ES-I3 (cell line): ENCODE measurements at regions not wholly inside any gene's neighbourhood (a gene's known extent, or its start where the extent isn't known, plus 50 kb on each side); places are given as distances from the start of the nearest gene placed in this dataset.

Experiments
- H3K36me3 ChIP-seq: 2 replicates; pipeline ENCODE4 v1.6.1; 2013; ENCODE audit warnings: mild to moderate bottlenecking, low read length, control low read depth, moderate library complexity; ENCODE audit not compliant: insufficient read depth
- H3K4me1 ChIP-seq: 2 replicates; pipeline ENCODE4 v1.6.1; 2013; ENCODE audit warnings: mild to moderate bottlenecking, control low read depth, low read length; ENCODE audit not compliant: insufficient read depth
- H3K9ac ChIP-seq: 2 replicates; pipeline ENCODE4 v1.6.1; 2013; ENCODE audit warnings: low read depth, mild to moderate bottlenecking, low read length, moderate library complexity
- H3K9me3 ChIP-seq: 2 replicates; pipeline ENCODE4 v1.6.1; 2013; ENCODE audit warnings: mild to moderate bottlenecking, low read length, moderate library complexity; ENCODE audit not compliant: control insufficient read depth, insufficient read depth

DNA sequence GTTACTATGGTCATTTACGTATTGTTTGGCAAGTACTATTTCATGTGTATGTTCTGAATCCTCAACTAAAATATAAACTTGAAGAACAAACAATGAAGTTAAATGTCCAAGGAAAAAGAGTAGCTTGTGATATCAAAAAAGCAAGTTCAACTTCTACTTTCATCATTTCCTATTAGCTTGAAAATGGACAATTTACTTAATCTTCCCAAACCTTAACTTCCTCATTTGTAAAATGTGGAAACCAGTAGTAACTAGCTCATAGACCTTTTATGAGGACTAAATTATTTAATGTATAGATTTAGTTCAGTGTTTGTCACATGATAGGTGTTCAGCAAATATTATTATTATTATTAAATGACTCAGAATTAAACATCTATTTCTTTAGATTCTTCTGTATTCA is 276.8 kb upstream of the TET2 start:
- no peaks in the 10 kb centered on the region for H3K4me1 ChIP-seq
- H3K9me3 ChIP-seq = no peaks in the 10 kb centered on the region
- no peaks in the 10 kb centered on the region for H3K36me3 ChIP-seq
- H3K9ac ChIP-seq = no peak overlapping the region

DNA sequence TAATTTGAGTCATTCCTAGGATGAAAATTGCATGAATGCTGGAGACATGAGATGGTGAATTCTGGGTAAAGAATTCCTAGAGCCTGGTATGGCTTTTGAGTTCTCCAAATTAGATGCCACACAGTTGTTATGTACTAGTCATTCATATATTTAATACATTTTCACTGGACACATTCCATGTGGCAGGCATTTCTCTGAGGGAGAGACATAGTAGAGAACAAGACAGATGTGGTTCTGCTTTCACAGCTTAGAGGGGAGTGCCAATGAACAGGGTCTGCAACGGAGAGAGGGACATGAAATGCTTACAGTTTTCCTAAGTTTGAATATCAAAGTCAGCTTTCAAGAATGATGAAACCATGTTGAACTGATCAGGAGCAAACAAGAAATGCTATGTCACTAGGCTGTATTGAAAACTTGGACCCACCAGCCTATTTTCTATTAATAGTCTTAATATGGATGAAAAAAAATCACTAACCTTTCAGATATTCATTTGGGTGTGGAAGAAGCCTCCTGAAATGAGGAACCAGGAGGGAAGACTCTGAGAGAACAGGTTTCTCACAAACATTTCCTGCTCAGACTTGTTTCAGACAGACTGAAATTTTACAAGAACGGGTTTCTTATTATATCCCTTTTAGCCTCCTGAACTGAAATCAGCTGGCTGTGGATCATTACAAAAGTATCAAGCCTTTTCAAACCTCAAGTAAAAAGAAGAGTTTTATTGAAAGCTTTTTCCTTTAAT is 276.0 kb upstream of the TET2 start:
- Histone ChIP-seq H3K9ac (no peak overlapping the region), H3K4me1 (no peaks in the 10 kb centered on the region), H3K9me3 (no peaks in the 10 kb centered on the region), H3K36me3 (no peaks in the 10 kb centered on the region)

DNA sequence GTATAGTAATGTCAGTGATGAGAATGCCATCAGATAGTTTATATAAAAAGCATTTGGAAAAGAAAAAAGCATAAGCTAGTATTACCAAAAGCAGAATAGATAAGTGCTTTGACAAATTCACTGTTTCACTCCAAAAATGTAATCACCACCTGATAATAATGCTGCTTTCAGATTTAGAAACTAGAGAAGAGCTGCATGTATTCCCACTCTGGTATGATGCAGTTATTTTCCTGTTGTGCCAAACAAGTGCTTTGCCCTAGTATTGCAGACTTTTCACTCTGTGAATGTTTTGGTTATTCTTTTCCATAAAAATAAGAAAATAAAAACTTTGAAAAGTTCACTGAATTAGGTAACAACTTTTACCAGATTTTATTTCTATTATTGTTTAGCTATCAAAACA is 267.7 kb upstream of the TET2 start:
- H3K9me3 ChIP-seq = no peaks in the 10 kb centered on the region
- no peak overlapping the region for H3K9ac ChIP-seq
- H3K4me1 ChIP-seq = no peaks in the 10 kb centered on the region
- H3K36me3 ChIP-seq = no peaks in the 10 kb centered on the region

GRCh38 chr4:104879367-104879766 is 267.3 kb upstream of the TET2 start:
- Histone ChIP-seq H3K9ac (no peak overlapping the region), H3K4me1 (no peaks in the 10 kb centered on the region), H3K36me3 (no peaks in the 10 kb centered on the region), H3K9me3 (no peaks in the 10 kb centered on the region)

DNA sequence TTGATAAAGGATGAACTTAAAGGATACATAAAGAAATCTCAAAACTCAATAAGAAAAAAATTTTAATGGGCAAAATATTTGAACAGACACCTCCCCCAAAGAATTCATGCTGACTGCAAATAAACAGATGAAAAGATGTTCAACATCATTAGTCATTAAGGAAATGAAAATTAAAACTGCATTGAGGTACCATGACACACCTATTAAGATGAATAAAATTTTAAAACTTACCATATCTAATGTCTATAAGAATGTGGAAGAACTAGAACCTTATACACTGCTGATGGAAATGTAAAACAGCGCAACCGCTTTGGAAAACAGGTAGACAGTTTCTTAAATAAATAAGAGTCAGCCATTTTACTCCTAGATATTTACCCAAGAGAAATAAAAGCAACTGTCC is 266.8 kb upstream of the TET2 start:
- no peaks in the 10 kb centered on the region for H3K36me3 ChIP-seq
- H3K9me3 ChIP-seq = no peaks in the 10 kb centered on the region
- H3K4me1 ChIP-seq = no peaks in the 10 kb centered on the region
- no peak overlapping the region for H3K9ac ChIP-seq

- Histone ChIP-seq H3K36me3 (no peaks in the 10 kb centered on the region), H3K9me3 (no peaks in the 10 kb centered on the region), H3K9ac (no peak overlapping the region), H3K4me1 (no peaks in the 10 kb centered on the region)
Observed at GRCh38 chr4:104881136-104881886, 265.4 kb upstream of the TET2 start.

- no peaks in the 10 kb centered on the region for H3K4me1 ChIP-seq
- H3K36me3 ChIP-seq = no peaks in the 10 kb centered on the region
- no peak overlapping the region for H3K9ac ChIP-seq
- H3K9me3 ChIP-seq = no peaks in the 10 kb centered on the region
Observed at GRCh38 chr4:104890598-104891275, 255.9 kb upstream of the TET2 start.

- H3K36me3 ChIP-seq = no peaks in the 10 kb centered on the region
- no peaks in the 10 kb centered on the region for H3K4me1 ChIP-seq
- H3K9me3 ChIP-seq = no peaks in the 10 kb centered on the region
- no peak overlapping the region for H3K9ac ChIP-seq
Observed at GRCh38 chr4:104896660-104897645, 249.7 kb upstream of the TET2 start.

GRCh38 chr4:104899863-104900262 is 246.8 kb upstream of the TET2 start:
- Histone ChIP-seq H3K9ac (no peak overlapping the region), H3K9me3 (no peaks in the 10 kb centered on the region), H3K36me3 (no peaks in the 10 kb centered on the region), H3K4me1 (no peaks in the 10 kb centered on the region)

- Histone ChIP-seq H3K36me3 (no peaks in the 10 kb centered on the region), H3K9me3 (no peaks in the 10 kb centered on the region), H3K4me1 (no peaks in the 10 kb centered on the region), H3K9ac (no peak overlapping the region)
Observed at GRCh38 chr4:104901438-104901837, 245.2 kb upstream of the TET2 start.

- Histone ChIP-seq H3K36me3 (no peaks in the 10 kb centered on the region), H3K9me3 (no peaks in the 10 kb centered on the region), H3K4me1 (no peaks in the 10 kb centered on the region), H3K9ac (no peak overlapping the region)
Observed at GRCh38 chr4:104901961-104902605, 244.6 kb upstream of the TET2 start.

DNA sequence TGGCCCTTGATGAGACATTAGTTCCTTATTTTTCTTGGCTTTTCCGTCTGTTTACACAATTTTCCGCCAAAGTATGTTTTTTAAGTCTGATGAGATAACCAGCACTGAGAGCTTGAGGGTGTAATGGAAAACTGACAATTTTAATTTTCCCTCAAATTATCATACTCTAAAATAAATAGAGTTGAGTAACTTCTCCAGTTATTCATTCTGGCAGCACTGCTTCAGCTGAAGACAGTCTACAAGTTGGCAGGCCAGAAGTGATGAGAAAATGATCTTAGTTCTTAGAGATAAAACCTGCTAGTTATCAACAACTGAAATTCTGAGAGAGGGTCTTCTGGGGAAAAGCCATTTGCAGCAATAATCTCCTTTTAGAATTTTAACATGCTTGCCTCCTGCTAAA is 241.6 kb upstream of the TET2 start:
- no peaks in the 10 kb centered on the region for H3K9me3 ChIP-seq
- no peaks in the 10 kb centered on the region for H3K4me1 ChIP-seq
- H3K36me3 ChIP-seq = no peaks in the 10 kb centered on the region
- H3K9ac ChIP-seq = no peak overlapping the region

DNA sequence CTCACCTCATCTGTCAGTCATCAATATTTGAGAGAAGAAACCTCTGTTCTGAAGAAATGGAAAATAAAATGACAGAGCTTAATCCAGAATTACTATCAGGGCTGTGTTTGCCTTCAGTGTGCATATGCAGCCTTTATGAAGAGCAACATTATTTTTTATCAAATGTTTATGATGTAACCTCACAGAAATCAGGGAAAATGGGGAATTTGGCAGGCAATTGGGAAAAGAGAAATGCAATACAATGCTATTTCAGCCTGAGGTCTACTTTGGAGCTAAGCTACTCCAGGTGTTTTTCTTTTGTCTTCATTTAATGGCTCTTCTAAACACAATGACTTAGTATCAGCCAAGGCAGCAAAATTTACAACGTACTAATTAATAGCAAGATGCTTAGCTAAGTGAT is 241.1 kb upstream of the TET2 start:
- Histone ChIP-seq H3K36me3 (no peaks in the 10 kb centered on the region), H3K9me3 (no peaks in the 10 kb centered on the region), H3K9ac (no peak overlapping the region), H3K4me1 (no peaks in the 10 kb centered on the region)

GRCh38 chr4:104906276-104906675 is 240.4 kb upstream of the TET2 start:
- Histone ChIP-seq H3K9me3 (no peaks in the 10 kb centered on the region), H3K9ac (no peak overlapping the region), H3K36me3 (no peaks in the 10 kb centered on the region)

More at GRCh38 chr4:104906276-104906675, 240.4 kb upstream of the TET2 start:
- no peaks in the 10 kb centered on the region for H3K4me1 ChIP-seq
